HPDE6-E6E7 (cell line): ENCODE measurements at regions not wholly inside any gene's neighbourhood (a gene's known extent, or its start where the extent isn't known, plus 50 kb on each side); places are given as distances from the start of the nearest gene placed in this dataset.

Source experiments
- DNase-seq: peaks from one replicate; pipeline ENCODE4 v3.0.0; 2011; ENCODE audit warnings: missing footprints; ENCODE audit errors: extremely low spot score

DNA sequence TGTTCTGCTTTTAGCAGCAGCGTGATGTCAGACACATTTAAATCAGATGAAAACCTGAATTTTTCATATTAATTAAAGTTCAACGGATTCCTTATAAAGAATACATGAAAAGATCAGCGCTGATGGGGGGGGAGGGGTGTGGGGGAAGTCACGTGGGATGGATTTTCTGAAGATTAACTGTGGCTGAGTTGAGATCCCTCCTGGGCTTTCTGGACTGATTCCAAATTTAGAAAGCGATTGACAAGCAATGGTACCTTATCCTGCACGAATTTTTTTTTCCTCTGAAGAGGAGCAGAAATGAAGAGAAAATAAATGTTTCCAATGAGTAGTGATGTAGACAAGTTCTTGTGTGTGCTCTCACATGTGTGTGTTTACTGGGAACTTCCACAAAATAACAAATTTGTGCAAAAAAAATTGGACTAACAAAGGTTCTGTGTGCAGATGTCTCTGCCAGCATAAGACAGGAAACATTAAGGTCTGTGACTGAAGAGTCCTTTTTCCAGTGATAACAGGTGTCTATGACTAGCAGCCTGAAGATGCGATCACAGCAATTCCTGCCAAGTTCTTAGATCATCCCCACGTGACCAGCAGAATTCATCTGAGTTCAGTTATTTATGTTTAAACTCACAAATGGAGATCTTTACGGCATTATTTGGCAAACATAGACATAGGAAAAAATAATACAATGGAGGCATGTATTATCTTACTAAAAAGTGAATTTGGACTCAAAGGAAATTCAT is 585.2 kb upstream of the CELF2 start:
- no peak for DNase-seq

DNA sequence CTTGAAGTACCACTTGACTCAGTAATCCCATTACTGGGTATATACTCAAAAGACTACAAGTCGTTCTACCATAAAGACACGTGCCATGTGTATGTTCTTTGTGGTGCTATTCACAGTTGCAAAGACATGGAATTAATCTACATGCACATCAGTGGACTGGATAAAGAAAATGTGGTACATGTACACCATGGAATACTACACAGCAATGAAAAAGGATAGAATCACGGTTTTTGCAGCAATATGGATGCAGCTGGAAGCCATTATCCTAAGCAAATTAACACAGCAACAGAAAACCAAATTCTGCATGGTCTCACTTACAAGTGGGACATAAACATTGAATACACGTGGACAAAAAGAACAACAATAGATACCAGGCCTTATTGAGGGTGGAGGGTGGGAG is 583.4 kb upstream of the CELF2 start:
- no peak for DNase-seq

DNA sequence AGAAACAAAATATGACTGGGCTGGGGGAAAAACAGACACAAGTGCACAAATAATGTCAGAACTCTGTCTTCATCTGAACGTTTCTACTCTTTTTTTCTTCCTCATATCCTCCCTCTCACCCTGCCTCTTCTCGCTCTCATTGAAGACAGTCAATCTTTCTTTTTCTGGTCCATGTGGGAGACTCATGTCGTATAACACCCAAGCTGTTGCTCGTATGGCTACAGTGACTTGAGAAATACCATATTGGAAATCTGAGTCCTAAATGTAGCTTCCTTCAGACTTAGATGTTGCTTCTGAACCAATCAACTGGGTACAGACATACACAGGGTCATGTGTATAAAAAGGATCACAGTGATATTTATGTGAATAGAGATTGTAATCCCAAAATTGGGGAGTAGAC is 579.8 kb upstream of the CELF2 start:
- DNase-seq = no peak

DNA sequence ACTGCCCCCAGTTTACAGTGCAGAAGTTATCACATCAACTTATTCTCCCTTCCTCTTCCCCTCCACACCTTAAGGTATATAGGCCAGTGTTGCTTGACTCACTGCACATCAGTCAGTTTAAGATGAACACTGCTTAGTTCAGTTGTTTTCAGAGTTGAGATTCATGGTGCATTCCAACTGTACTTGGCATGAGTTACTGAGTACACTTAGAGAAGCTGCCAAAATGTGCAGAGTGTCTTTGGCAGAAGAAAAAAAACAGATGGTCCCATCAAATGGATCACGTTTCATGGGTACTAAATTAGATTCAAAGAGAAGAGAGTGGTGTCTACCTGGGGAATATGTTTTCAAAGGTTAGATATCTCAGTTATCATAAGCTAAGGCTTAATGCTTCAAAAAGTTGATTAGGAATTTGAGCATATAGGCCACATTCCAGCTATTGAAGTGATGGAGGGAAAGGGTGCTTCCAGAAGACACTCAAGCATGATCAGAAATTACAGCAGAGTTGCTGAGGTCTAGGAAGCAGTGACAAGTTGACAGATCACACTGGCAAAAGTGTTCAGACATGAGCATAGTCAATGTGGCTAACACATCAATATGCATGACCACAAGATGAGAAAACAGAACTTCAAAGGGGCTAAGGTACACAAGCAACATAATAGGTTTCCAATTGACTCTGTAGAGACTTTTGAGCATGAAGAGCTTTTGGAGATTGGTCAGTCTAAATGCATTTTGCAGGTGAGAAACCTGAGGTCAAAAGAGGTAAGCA is 579.2 kb upstream of the CELF2 start:
- no peak for DNase-seq

DNA sequence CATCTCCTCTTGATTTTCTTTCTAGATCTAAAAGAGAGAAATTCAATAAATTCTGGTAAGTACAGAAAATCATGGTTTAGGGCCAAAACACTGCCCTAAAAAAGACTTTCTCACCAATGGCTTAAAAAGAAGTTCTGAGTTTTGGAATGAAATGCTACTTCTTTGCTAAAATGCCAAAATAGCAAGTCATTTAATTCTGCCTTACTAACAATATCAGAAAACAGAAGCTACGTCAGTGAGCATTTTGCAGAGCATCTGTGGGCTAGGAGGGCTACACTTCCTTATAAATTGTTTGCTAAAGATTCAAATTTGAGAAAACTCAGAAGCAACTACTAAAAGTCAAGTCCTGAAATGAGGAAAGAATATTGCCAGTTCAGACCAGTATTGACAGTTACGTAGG is 560.8 kb upstream of the CELF2 start:
- no peak for DNase-seq

DNA sequence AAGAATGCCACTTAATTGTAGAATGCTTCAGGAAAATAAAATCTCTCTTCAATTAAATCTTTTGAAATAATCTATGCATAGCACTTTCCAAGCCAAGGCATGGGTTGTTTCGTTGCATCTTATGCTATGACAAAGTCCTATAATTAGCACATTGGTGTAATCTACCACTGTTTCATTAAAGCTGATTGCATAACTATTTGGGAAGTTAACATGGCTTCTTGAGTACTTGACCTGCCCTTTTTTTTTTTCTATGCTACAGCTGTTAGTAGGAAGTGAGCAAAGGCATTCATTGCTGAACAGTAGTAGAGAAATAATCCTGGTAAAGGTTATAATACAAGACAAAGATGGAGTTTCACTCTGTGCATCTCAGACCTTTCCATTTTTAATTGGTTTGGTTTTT is 557.2 kb upstream of the CELF2 start:
- DNase-seq = no peak

DNA sequence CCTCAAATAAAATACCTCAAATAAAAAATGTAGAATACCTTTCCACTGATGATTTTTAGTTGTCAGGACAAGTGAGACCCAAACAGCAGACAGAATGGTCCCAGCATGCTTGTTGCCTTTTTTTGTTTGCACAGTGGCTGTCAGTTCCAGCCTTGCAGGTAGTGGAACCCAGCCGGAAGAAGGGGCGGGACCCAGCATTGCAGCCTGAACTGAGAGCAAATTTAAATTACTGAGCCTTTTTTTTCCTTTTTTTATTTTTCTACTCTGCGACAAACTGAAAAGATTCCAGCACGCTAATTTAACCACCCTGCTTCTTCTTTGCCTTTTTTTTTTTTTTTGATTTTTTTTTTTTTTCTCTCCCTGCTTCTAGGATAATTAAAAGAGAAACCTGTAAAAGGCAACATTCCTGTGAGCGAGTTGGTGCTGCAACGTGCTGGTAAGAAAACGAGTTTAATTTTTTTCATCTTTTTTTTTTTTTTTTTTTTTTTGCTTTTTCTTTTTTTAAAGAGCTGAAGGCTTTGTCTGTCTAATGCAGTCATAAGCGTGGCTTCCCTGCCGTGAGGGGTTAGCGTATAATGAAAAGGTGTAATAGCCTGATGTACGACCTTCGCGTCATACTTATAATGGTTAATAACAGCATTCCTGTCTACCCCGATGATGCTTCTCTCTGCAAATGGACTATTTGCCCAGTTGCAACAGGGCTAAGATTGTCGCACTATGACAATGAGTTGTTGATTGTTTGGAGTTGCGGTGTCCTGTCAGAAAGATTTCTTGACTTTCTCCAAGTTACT is 555.3 kb upstream of the CELF2 start:
- no peak for DNase-seq

DNA sequence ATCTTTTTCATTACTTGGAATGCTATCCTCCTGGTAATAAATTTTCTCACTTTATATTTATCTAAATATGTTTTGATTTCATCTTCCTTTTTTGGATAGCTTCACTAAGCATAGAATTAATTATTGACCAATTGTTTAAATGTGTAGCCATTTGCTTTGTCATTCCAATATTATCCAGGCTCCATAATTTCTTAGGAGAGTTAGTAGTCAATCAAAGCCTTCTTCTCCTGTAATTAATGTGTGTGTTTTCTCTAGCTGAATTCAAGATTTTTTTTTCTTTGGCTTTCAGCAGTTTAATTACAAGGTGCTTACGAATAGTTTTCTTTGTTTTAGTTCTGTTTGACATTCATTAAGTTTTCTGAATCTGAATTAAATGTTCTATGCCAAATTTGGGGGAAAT is 545.9 kb upstream of the CELF2 start:
- no peak for DNase-seq

DNA sequence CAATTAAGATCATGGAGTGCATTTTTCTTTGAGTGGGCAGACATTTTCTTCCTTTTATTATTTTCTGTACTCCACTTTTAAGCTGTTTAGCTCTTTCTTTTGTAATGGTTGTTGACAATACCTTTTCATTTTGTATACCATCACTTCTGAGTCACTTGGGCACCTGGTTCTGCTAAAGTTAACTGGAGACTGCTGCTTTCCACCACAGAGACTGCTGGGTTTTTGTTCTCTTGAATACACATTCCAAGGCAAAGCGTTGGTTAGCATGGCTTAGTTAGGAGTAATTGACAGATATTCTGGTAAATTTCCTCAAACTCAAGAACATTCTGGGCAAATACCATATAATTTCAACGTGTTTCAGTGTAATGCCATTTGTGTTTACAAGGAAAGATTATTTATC is 541.9 kb upstream of the CELF2 start:
- no peak for DNase-seq

DNA sequence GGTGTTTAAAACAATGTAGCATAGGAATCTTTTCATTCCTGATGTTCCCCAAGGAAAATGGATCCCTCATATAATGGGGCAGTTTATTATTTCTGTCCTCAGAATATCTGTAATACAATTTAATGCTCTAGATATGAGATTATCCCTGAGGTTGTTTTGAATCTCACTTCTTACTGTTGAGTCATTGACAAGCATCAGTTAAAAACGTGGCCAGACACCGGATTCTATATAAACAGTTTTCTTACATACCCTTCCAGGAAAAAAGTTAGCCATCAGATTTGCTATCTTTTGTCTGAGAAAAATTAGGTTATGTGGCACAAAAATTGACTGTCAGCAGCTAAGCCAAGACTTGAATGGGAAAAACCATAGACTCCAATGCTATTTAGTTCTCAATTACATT is 539.8 kb upstream of the CELF2 start:
- no peak for DNase-seq

DNA sequence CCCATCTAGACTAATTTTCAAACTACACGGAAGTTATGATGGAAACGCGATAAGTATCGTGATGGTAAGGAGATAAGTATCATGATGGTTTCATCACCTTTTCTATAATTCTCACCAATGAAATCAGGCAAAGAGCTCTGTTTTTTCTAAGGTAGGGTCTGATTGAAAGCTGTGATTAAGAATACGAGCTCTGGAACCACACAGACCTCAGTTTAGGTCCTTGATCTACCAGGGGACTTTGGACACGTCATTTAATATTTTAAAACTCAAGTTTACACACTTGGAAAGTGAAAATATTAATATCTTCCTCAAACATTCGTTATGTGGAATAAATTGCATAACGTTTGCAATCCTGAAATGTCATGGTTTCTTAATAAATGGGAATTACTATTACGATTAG is 538.2 kb upstream of the CELF2 start:
- no peak for DNase-seq

DNA sequence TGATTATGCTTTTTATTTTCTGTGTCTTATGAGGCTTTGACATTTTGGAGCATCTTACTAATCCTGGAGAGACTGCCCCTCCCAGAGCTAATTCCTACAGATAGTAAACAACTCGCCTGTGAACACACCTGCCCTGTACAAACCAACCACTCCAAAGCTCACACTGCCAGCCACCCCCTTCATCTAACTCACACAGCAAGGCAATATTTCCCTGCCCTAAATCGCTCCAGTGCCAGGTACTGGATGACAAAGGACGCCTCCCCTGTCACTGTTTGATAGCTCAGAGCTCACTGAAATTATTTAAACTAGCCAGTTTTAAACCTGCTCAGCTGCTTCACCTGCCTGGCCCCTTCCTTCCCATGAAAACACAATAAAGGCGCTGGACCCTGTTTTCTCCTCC is 535.1 kb upstream of the CELF2 start:
- DNase-seq = no peak

DNA sequence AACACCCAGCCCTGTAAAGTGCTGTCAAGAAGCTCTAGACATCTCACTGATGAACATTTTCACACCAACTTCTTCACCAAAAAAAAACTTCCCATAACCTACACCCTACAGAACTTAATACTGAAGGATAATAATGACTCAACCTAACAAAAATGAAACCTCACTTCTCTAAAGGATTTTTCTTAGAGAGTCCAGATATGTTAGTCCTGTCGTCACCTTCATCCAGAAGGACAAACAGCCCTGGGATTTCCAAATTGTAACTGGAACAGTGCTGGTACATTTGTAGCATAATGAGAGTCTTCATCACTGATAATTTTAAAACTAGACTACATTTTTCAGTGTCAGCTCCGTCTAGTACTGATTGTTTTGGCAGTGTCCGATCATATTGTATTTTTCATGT is 528.6 kb upstream of the CELF2 start:
- DNase-seq = no peak

DNA sequence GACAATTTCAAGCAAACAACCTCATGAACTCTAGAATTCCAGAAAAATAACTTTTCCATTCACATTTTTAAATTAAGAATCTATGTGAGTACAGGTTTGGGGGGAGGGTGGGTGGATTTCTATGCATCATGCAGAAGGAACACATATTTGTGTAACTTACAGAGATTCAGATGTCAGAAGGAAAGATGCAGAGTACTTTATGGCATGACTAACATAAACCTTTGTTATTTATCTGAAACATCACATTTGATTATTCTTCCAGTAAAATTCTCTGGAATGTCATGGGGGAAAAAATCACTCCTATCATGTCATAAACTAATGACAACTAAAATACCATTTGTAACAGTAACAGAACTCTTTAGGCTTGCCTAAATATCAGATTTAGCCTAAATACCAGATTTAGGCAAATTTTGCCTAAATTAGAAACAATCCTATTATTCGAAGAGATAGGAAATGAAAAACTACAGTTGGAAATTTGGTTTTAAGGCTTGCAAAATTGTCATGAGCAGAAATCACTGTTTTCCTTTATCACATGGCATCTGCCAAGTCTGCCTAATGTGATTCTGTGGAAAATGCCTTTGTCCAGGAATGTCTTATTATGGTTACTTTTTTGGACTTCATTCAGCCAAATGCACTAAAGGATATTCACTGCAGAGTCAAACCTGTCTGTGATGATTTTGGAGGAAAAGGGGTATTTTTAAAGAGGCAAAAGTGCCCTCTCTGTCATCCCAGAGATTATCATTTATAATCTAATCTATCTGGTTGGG is 527.7 kb upstream of the CELF2 start:
- no peak for DNase-seq

DNA sequence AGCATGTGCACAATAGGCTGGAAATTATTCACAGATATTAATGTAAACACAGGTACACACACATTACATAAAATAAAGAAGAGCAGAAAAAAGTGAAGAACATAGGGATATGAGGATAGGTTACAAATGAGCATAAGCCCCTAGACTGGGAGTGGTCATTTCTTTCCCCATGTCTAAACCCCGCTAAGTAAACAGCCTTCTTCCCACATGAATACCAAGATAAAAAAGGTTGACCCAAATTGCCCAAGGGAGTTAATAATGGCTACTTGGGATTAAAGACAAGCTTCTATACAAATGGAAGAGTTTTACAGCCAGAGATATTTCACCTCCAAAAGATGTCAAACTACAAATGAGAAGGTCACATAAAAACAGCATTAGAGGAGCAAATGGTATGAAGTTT is 527.1 kb upstream of the CELF2 start:
- no peak for DNase-seq

DNA sequence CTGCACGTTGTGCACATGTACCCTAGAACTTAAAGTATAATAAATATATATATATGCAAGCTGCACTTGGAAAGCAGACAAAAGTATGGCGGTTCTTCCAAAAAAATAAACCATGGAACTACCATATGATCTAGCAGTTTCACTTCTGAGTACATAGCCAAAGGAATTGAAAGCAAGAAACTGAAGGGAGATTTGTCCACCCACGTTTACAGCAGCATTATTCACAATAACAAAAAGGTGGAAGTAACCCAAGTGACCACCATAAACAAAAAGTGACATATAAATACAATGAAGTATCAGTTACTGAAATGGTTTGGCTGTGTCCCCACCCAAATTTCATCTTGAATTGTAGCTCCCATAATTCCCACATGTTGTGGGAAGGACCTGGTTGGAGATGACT is 525.3 kb upstream of the CELF2 start:
- no peak for DNase-seq

DNA sequence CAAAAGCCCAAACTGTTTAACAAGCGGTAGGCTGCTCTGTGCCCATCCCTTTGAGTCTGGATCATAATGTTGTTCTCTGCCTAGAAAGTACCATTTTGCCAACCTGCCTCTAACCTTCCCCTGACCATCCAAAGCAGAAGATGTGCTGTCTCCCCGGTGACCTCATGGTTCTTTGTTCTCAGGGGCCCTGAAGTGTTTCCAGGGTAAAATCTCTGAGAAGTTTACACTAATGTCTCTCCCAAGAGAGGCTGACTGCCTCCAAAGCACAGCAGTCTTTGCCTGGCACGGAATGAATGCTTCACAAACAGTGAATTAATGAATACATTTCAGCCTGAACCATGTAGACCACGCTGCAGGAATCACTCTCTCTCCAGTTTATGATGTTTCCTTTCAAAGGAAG is 523.8 kb upstream of the CELF2 start:
- DNase-seq = no peak

DNA sequence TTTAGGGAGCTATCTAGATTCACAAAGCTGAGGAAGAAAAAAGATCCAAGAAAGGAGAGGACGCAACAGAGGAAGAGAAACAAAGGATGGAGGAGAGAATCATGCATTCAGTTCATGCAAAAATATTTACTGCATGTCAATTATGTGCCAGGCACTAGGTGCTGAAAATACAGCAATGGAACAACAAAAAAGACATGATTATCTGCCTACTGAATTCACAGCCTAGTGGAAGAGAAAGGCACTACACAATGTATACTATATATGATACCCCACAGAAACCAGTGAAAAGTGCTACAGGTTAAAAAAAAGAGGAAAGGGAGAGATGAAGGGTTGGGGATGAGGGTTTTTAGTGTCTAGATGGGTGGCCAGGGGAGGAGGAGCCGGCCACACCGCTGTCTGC is 520.4 kb upstream of the CELF2 start:
- DNase-seq = no peak

DNA sequence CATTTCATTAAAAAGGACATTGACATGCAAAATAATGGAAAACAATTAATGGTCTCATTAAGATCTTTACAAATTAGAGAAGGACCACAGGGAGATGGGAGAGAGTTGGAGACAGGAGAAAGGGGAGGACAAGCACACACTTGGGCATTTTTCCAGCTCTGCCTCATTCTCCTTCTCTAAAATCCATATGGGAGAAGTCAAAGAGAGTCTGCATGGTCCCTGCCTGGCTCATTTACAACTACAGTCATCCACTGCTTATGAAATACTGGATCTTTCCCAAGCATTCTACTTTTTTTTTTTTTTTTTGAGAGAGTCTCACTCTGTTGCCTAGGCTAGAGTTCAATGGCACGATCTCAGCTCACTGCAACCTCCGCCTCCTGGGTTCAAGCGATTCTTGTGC is 518.9 kb upstream of the CELF2 start:
- no peak for DNase-seq

DNA sequence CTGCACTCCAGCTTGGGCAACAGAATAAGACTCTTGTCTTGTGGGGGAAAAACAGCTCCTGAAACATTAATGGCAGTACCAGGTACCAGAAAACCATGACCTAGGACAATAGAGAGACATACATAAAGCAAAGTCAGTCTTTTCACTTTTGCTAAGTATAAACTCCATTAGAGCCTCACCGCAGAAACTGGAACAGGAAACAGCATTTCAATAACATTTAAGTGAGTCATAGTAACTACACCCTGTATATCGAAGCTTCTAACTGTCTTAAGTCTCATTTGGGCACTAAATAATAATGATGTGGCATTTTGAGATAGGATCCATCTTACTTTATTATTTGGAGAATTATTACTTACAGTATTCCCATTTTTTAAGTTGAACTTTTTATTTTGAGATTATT is 517.8 kb upstream of the CELF2 start:
- peak; percentile 0 for DNase-seq

DNA sequence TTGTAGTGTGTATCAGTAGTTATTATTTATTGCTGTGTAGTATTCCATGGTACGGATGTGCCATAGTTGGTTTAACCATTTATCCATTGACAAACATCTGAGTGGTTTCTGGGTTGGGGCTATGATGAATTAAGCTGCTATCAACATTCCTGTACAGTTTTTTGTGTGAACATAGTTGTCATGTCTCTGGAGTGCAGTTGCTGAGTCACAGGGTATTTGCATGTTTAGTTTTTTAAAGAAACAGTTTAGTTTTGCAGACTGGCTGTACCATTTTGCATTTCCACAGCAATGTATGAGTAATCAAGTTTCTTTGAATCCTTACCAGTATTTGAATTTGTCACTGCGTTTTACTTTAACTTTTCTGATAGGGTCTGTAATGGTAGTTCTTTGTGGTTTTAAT is 516.7 kb upstream of the CELF2 start:
- DNase-seq = no peak

DNA sequence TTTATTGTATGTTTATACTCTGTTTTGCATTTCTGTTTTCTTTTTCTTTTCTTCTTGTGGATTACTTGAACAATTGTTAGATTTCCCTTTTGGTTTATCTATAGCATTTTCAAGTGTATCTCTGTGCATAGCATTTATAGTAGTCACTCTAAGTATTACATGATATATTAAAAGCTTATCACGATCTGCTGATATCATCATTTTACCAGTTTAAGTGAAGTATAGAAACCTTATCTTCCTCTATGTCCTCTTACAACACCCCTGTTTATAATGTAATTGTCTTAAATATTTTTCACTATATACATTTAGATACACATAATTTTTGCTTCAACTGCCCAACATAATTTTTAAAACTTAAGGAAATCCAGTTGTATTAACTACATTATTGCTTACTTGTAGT is 513.9 kb upstream of the CELF2 start:
- DNase-seq = no peak
